ENCODE measurements at regions not wholly inside any gene's neighbourhood (a gene's known extent, or its start where the extent isn't known, plus 50 kb on each side); places are given as distances from the start of the nearest gene placed in this dataset.

GRCh38 chr15:70461992-70462391, 301.4 kb downstream of the UACA start:
- peaks cover 15 to 23% of the 10 kb centered on the region in 2 donors for H3K4me1 Mint-ChIP-seq
- H3K36me3 Mint-ChIP-seq: no peaks in the 10 kb centered on the region
- H3K27ac ChIP-seq (ENCODE audit: low read length): no peak overlapping the region
- peaks cover 33% of the 10 kb centered on the region for H3K4me1 ChIP-seq (ENCODE audit: control insufficient read depth, insufficient read depth, low read length)
- ATAC-seq (no peak), DNase-seq (no peak)
- intact Hi-C loops (cut with micrococcal nuclease): loop anchor here (2.0 to 5.0 kb wide), 2 partner anchors 885 to 985 kb away; no protein-coding TSS in a partner anchor
- no peak for TF ChIP-seq CTCF (IDR thresholded peaks at IDR 0.05)
- H3K9me3 ChIP-seq (ENCODE audit: control insufficient read depth, insufficient read depth, low read length): no peaks in the 10 kb centered on the region
- H3K27me3 ChIP-seq (ENCODE audit: control insufficient read depth, insufficient read depth, low read length): peaks cover 5% of the 10 kb centered on the region
- no peak overlapping the region for H3K27ac Mint-ChIP-seq
- no peaks in the 10 kb centered on the region for H3K36me3 ChIP-seq (ENCODE audit: control insufficient read depth, insufficient read depth, low read length)
- 78% methylated on average over 1 of the region's 1 CpG for WGBS (ENCODE audit: insufficient coverage)
- no peak overlapping the region for H3K4me3 ChIP-seq (ENCODE audit: low read length)
- H3K9me3 Mint-ChIP-seq: no peaks in the 10 kb centered on the region
- H3K4me3 Mint-ChIP-seq: no peak overlapping the region
- peaks cover 51 to 64% of the 10 kb centered on the region in 2 donors for H3K27me3 Mint-ChIP-seq (ENCODE audit: low read depth in 2 of 2)

- ATAC-seq (no peak), DNase-seq (no peak)
- Histone ChIP-seq H3K4me3 (ENCODE audit: low read length) (no peak overlapping the region), H3K9me3 (ENCODE audit: control insufficient read depth, insufficient read depth, low read length) (no peaks in the 10 kb centered on the region), H3K27me3 (ENCODE audit: control insufficient read depth, insufficient read depth, low read length) (peaks cover 5% of the 10 kb centered on the region), H3K27ac (ENCODE audit: low read length) (no peak overlapping the region), H3K36me3 (ENCODE audit: control insufficient read depth, insufficient read depth, low read length) (no peaks in the 10 kb centered on the region), H3K4me1 (ENCODE audit: control insufficient read depth, insufficient read depth, low read length) (peaks cover 33% of the 10 kb centered on the region)
- no peak overlapping the region for H3K27ac Mint-ChIP-seq
- peaks cover 15 to 19% of the 10 kb centered on the region in 2 donors for H3K4me1 Mint-ChIP-seq
- intact Hi-C loops (cut with micrococcal nuclease): loop anchor here (2.0 to 5.0 kb wide), 2 partner anchors 884 to 984 kb away; no protein-coding TSS in a partner anchor
- no peaks in the 10 kb centered on the region for H3K9me3 Mint-ChIP-seq
- TF ChIP-seq CTCF (IDR thresholded peaks at IDR 0.05): no peak
- H3K4me3 Mint-ChIP-seq: no peak overlapping the region
- 74% methylated on average over 1 of the region's 1 CpG for WGBS (ENCODE audit: insufficient coverage)
- H3K36me3 Mint-ChIP-seq: no peaks in the 10 kb centered on the region
- H3K27me3 Mint-ChIP-seq (ENCODE audit: low read depth in 2 of 2): peaks cover 58 to 65% of the 10 kb centered on the region in 2 donors
Observed at GRCh38 chr15:70461017-70461416, 302.3 kb downstream of the UACA start.

- H3K27ac Mint-ChIP-seq: no peak overlapping the region
- ATAC-seq (no peak), DNase-seq (no peak)
- intact Hi-C loops (cut with micrococcal nuclease): no loop called here
- H3K36me3 Mint-ChIP-seq: no peaks in the 10 kb centered on the region
- no peak overlapping the region for H3K4me3 Mint-ChIP-seq
- H3K27me3 ChIP-seq (ENCODE audit: control insufficient read depth, insufficient read depth, low read length): peaks cover 5% of the 10 kb centered on the region
- 91% methylated on average over 4 of the region's 4 CpGs for WGBS (ENCODE audit: insufficient coverage)
- peaks cover 15 to 19% of the 10 kb centered on the region in 2 donors for H3K4me1 Mint-ChIP-seq
- H3K9me3 ChIP-seq (ENCODE audit: control insufficient read depth, insufficient read depth, low read length): no peaks in the 10 kb centered on the region
- H3K9me3 Mint-ChIP-seq: no peaks in the 10 kb centered on the region
- H3K27me3 Mint-ChIP-seq (ENCODE audit: low read depth in 2 of 2): peaks cover 54 to 61% of the 10 kb centered on the region in 2 donors
- H3K27ac ChIP-seq (ENCODE audit: low read length): no peak overlapping the region
- H3K4me3 ChIP-seq (ENCODE audit: low read length): no peak overlapping the region
- H3K4me1 ChIP-seq (ENCODE audit: control insufficient read depth, insufficient read depth, low read length): peaks cover 33% of the 10 kb centered on the region
- no peaks in the 10 kb centered on the region for H3K36me3 ChIP-seq (ENCODE audit: control insufficient read depth, insufficient read depth, low read length)
- TF ChIP-seq CTCF (IDR thresholded peaks at IDR 0.05): no peak
Observed at GRCh38 chr15:70459312-70459711, 304.0 kb downstream of the UACA start.

- no peak overlapping the region for H3K4me3 Mint-ChIP-seq
- peaks cover 11% of the 10 kb centered on the region for H3K4me1 ChIP-seq (ENCODE audit: control insufficient read depth, insufficient read depth, low read length)
- no peak overlapping the region for H3K27ac Mint-ChIP-seq
- ATAC-seq: no peak
- H3K27ac ChIP-seq (ENCODE audit: low read length): no peak overlapping the region
- intact Hi-C loops (cut with micrococcal nuclease): no loop called here
- peaks cover 41 to 49% of the 10 kb centered on the region in 2 donors for H3K27me3 Mint-ChIP-seq (ENCODE audit: low read depth in 2 of 2)
- no peaks in the 10 kb centered on the region for H3K9me3 ChIP-seq (ENCODE audit: control insufficient read depth, insufficient read depth, low read length)
- peaks cover 2% of the 10 kb centered on the region in 2 donors for H3K4me1 Mint-ChIP-seq
- no peak overlapping the region for H3K4me3 ChIP-seq (ENCODE audit: low read length)
- TF ChIP-seq CTCF (IDR thresholded peaks at IDR 0.05): no peak
- peaks cover 7% of the 10 kb centered on the region for H3K27me3 ChIP-seq (ENCODE audit: control insufficient read depth, insufficient read depth, low read length)
- 89% methylated on average over 4 of the region's 5 CpGs for WGBS (ENCODE audit: insufficient coverage)
- no peaks in the 10 kb centered on the region for H3K36me3 ChIP-seq (ENCODE audit: control insufficient read depth, insufficient read depth, low read length)
- no peaks in the 10 kb centered on the region for H3K9me3 Mint-ChIP-seq
- no peak for DNase-seq
- no peaks in the 10 kb centered on the region for H3K36me3 Mint-ChIP-seq
Observed at GRCh38 chr15:70453766-70454165, 309.6 kb downstream of the UACA start.
